NCI-H2029 treated with DMSO at 0.1 percent for 48 hours (cell line): ENCODE measurements at regions not wholly inside any gene's neighbourhood (a gene's known extent, or its start where the extent isn't known, plus 50 kb on each side); places are given as distances from the start of the nearest gene placed in this dataset.

Experiments used
- DNase-seq: peaks from one replicate; lab custom pipeline; 2025; lab: John Stamatoyannopoulos, UW

- no peak for DNase-seq
Measured at GRCh38 chr4:14631806-14632440, 370.4 kb upstream of the CPEB2 start.

- DNase-seq, result no peak
Measured at GRCh38 chr4:14636563-14636962, 365.7 kb upstream of the CPEB2 start.

- no peak for DNase-seq
Measured at GRCh38 chr4:14640476-14640875, 361.8 kb upstream of the CPEB2 start.

- no peak for DNase-seq
Measured at GRCh38 chr4:14641871-14642270, 360.4 kb upstream of the CPEB2 start.

- no peak for DNase-seq
Measured at GRCh38 chr4:14644580-14645282, 357.6 kb upstream of the CPEB2 start.

- no peak for DNase-seq
Measured at GRCh38 chr4:14646831-14647230, 355.4 kb upstream of the CPEB2 start.

- DNase-seq, result no peak
Measured at GRCh38 chr4:14650127-14650526, 352.2 kb upstream of the CPEB2 start.

GRCh38 chr4:14652522-14652921, 349.8 kb upstream of the CPEB2 start:
- DNase-seq, result no peak

GRCh38 chr4:14653338-14653737, 348.9 kb upstream of the CPEB2 start:
- DNase-seq, result no peak

- DNase-seq, result no peak
Measured at GRCh38 chr4:14659286-14659685, 343.0 kb upstream of the CPEB2 start.

GRCh38 chr4:14667624-14668151, 334.6 kb upstream of the CPEB2 start:
- no peak for DNase-seq

- DNase-seq, result no peak
Measured at GRCh38 chr4:14668296-14668695, 334.0 kb upstream of the CPEB2 start.

GRCh38 chr4:14669371-14669770, 332.9 kb upstream of the CPEB2 start:
- DNase-seq, result no peak

GRCh38 chr4:14671146-14671545, 331.1 kb upstream of the CPEB2 start:
- no peak for DNase-seq

GRCh38 chr4:14675279-14675985, 326.8 kb upstream of the CPEB2 start:
- no peak for DNase-seq

GRCh38 chr4:14679906-14680305, 322.4 kb upstream of the CPEB2 start:
- DNase-seq, result no peak

- no peak for DNase-seq
Measured at GRCh38 chr4:14681330-14681729, 321.0 kb upstream of the CPEB2 start.

- DNase-seq, result no peak
Measured at GRCh38 chr4:14693728-14694127, 308.6 kb upstream of the CPEB2 start.

- no peak for DNase-seq
Measured at GRCh38 chr4:14695095-14695845, 307.0 kb upstream of the CPEB2 start.

- no peak for DNase-seq
Measured at GRCh38 chr4:14700083-14700482, 302.2 kb upstream of the CPEB2 start.

- no peak for DNase-seq
Measured at GRCh38 chr4:14700544-14700943, 301.7 kb upstream of the CPEB2 start.

GRCh38 chr4:14701389-14701788, 300.9 kb upstream of the CPEB2 start:
- no peak for DNase-seq
